PC-3 (cell line): ENCODE measurements at regions not wholly inside any gene's neighbourhood (a gene's known extent, or its start where the extent isn't known, plus 50 kb on each side); places are given as distances from the start of the nearest gene placed in this dataset.
"Not testable (repeated sequence)": the region's sequence is repeated elsewhere in the genome, so short reads cannot be mapped to it uniquely, and the experiment has no call there.

Experiments used
- ATAC-seq: fragments of 200-7000 bp; cut with Tn5 transposase; 2 replicates; pipeline ENCODE4 v1.9.1; 2020; ENCODE audit warnings: mild to moderate bottlenecking, moderate library complexity
- BruUV-seq: library from RNA; stranded (reverse); fragments of 400-500 nt; replicated peaks from 2 replicates; lab custom pipeline; 2021; lab: Mats Ljungman, UMichigan
- CTCF ChIA-PET: fragments of 300-600 bp; sonication (Branson Sonifier 250); formaldehyde crosslinking; loops from one replicate; lab custom pipeline; 2022; ENCODE audit warnings: antibody characterized with exemption; lab: Charles Lee
- POLR2A ChIA-PET: fragments of 300-600 bp; sonication (Branson Sonifier 250); formaldehyde crosslinking; loops from one replicate; lab custom pipeline; 2022; ENCODE audit warnings: antibody characterized with exemption; ENCODE audit not compliant: unreplicated experiment; lab: Charles Lee
- DNase-seq: peaks from one replicate; pipeline ENCODE4 v3.0.0-alpha.2; 2015
- H2AFZ ChIP-seq: fragments of 300-600 bp; sonication (generic); 2 replicates; pipeline ENCODE4 v1.6.0; 2016; ENCODE audit warnings: antibody characterized with exemption, low read length
- H3F3A ChIP-seq: fragments of 300-600 bp; sonication (generic); one replicate; pipeline ENCODE4 v1.6.0; 2017; ENCODE audit warnings: antibody characterized with exemption, low read length, control low read depth, mild to moderate bottlenecking; ENCODE audit not compliant: unreplicated experiment
- H3K27ac ChIP-seq: fragments of 300-600 bp; sonication (generic); 2 replicates; pipeline ENCODE4 v1.5.1; 2016; ENCODE audit warnings: mild to moderate bottlenecking, low read length
- H3K27me3 ChIP-seq: fragments of 300-600 bp; sonication (generic); 2 replicates; pipeline ENCODE4 v1.6.1; 2016; ENCODE audit warnings: low read length, mixed read lengths
- H3K36me3 ChIP-seq: fragments of 300-600 bp; sonication (generic); 2 replicates; pipeline ENCODE4 v1.6.1; 2016; ENCODE audit warnings: low read depth, mixed run types, low read length, mixed read lengths
- H3K4me1 ChIP-seq: fragments of 300-600 bp; sonication (generic); 2 replicates; pipeline ENCODE4 v1.5.1; 2016; ENCODE audit warnings: low read length; ENCODE audit not compliant: insufficient read depth
- H3K4me2 ChIP-seq: fragments of 300-600 bp; sonication (generic); 2 replicates; pipeline ENCODE4 v1.6.0; 2016; ENCODE audit warnings: low read length
- H3K4me3 ChIP-seq: fragments of 300-600 bp; sonication (generic); 2 replicates; pipeline ENCODE4 v1.5.1; 2016; ENCODE audit warnings: mild to moderate bottlenecking, low read length, mixed read lengths
- H3K79me2 ChIP-seq: fragments of 300-600 bp; sonication (generic); 2 replicates; pipeline ENCODE4 v1.6.1; 2017; ENCODE audit warnings: low read length, mixed read lengths
- H3K9ac ChIP-seq: fragments of 300-600 bp; sonication (generic); 2 replicates; pipeline ENCODE4 v1.6.0; 2016; ENCODE audit warnings: mild to moderate bottlenecking, low read length
- H3K9me2 ChIP-seq: fragments of 300-600 bp; sonication (generic); replicated peaks from 2 replicates; pipeline ENCODE4 v1.6.1; 2016; ENCODE audit warnings: mixed run types, low read length, mixed read lengths
- H3K9me3 ChIP-seq: fragments of 300-600 bp; sonication (generic); 2 replicates; pipeline ENCODE4 v1.6.1; 2016; ENCODE audit warnings: low read length, mixed read lengths
- H4K20me1 ChIP-seq: fragments of 300-600 bp; sonication (generic); 2 replicates; pipeline ENCODE4 v1.6.1; 2016; ENCODE audit warnings: low read length, mixed read lengths
- intact Hi-C: fragments of 100-400 bp; cut with micrococcal nuclease; formaldehyde crosslinking; loops from 2 replicates; pipeline ENCODE4 v1.9.0; 2023

GRCh38 chr16:18159185-18159584, 177.4 kb downstream of the NPIPA8 start:
- H3K36me3 ChIP-seq, H3K9ac ChIP-seq, H4K20me1 ChIP-seq, H3K79me2 ChIP-seq, H2AFZ ChIP-seq, H3F3A ChIP-seq, H3K4me1 ChIP-seq, DNase-seq, BruUV-seq, H3K9me2 ChIP-seq, H3K4me2 ChIP-seq, CTCF ChIA-PET, H3K27me3 ChIP-seq, intact Hi-C loops, H3K9me3 ChIP-seq, H3K27ac ChIP-seq, H3K4me3 ChIP-seq, POLR2A ChIA-PET, ATAC-seq: not testable (repeated sequence)

GRCh38 chr16:18157854-18158253, 178.7 kb downstream of the NPIPA8 start:
- intact Hi-C loops, CTCF ChIA-PET, H4K20me1 ChIP-seq, H3K79me2 ChIP-seq, POLR2A ChIA-PET, H3F3A ChIP-seq, H3K4me2 ChIP-seq, H3K36me3 ChIP-seq, H3K9ac ChIP-seq, H3K9me2 ChIP-seq, H3K4me1 ChIP-seq, H3K27me3 ChIP-seq, ATAC-seq, DNase-seq, H3K27ac ChIP-seq, BruUV-seq, H3K4me3 ChIP-seq, H3K9me3 ChIP-seq, H2AFZ ChIP-seq: not testable (repeated sequence)

GRCh38 chr16:18152832-18153231, 183.7 kb downstream of the NPIPA8 start:
- H3K4me3 ChIP-seq, H3K4me2 ChIP-seq, ATAC-seq, DNase-seq, H3K27me3 ChIP-seq, H3F3A ChIP-seq, H3K9ac ChIP-seq, CTCF ChIA-PET, H3K4me1 ChIP-seq, H2AFZ ChIP-seq, H3K36me3 ChIP-seq, H3K79me2 ChIP-seq, POLR2A ChIA-PET, H3K9me3 ChIP-seq, H4K20me1 ChIP-seq, H3K27ac ChIP-seq, intact Hi-C loops, BruUV-seq, H3K9me2 ChIP-seq: not testable (repeated sequence)

- H3K79me2 ChIP-seq, POLR2A ChIA-PET: not testable (repeated sequence)
Measured at GRCh38 chr16:18148132-18148531, 188.4 kb downstream of the NPIPA8 start.

GRCh38 chr16:18146601-18147142, 189.9 kb downstream of the NPIPA8 start:
- H3K4me1 ChIP-seq, H3K36me3 ChIP-seq, H3K9ac ChIP-seq, H3K27ac ChIP-seq, H3F3A ChIP-seq, H3K27me3 ChIP-seq, ATAC-seq, DNase-seq, H3K4me3 ChIP-seq, H3K9me3 ChIP-seq, POLR2A ChIA-PET, BruUV-seq, H3K79me2 ChIP-seq, H3K9me2 ChIP-seq, intact Hi-C loops, H4K20me1 ChIP-seq, H2AFZ ChIP-seq, H3K4me2 ChIP-seq, CTCF ChIA-PET: not testable (repeated sequence)

More at GRCh38 chr16:18148132-18148531, 188.4 kb downstream of the NPIPA8 start:
- H3F3A ChIP-seq, ATAC-seq, BruUV-seq, H4K20me1 ChIP-seq, H3K9me2 ChIP-seq, H3K27me3 ChIP-seq, H3K4me3 ChIP-seq, H3K4me2 ChIP-seq, intact Hi-C loops, H3K9ac ChIP-seq, H3K36me3 ChIP-seq, H2AFZ ChIP-seq, DNase-seq, CTCF ChIA-PET, H3K9me3 ChIP-seq, H3K27ac ChIP-seq, H3K4me1 ChIP-seq: not testable (repeated sequence)

- H3K4me2 ChIP-seq, H3K4me3 ChIP-seq, H3K27ac ChIP-seq, H3K9me3 ChIP-seq, H3K4me1 ChIP-seq, H3K9ac ChIP-seq, H3K79me2 ChIP-seq, intact Hi-C loops, H3K27me3 ChIP-seq, H3K9me2 ChIP-seq, POLR2A ChIA-PET, DNase-seq, H3K36me3 ChIP-seq, H4K20me1 ChIP-seq, H3F3A ChIP-seq, BruUV-seq, H2AFZ ChIP-seq, ATAC-seq, CTCF ChIA-PET: not testable (repeated sequence)
Measured at GRCh38 chr16:18142066-18142465, 194.5 kb downstream of the NPIPA8 start.

- H3K9ac ChIP-seq, H3K4me1 ChIP-seq, POLR2A ChIA-PET, H2AFZ ChIP-seq, H3K27ac ChIP-seq, H3K9me3 ChIP-seq, H3K27me3 ChIP-seq, intact Hi-C loops, H3K9me2 ChIP-seq, BruUV-seq, H3K79me2 ChIP-seq, DNase-seq, ATAC-seq, H3K36me3 ChIP-seq, H3K4me2 ChIP-seq, H3K4me3 ChIP-seq, H4K20me1 ChIP-seq, CTCF ChIA-PET, H3F3A ChIP-seq: not testable (repeated sequence)
Measured at GRCh38 chr16:18136288-18136687, 200.2 kb downstream of the NPIPA8 start.
